Testis (tissue), 2 donors: ENCODE measurements at regions not wholly inside any gene's neighbourhood (a gene's known extent, or its start where the extent isn't known, plus 50 kb on each side); places are given as distances from the start of the nearest gene placed in this dataset.

ENCODE experiments used
- POLR2A ChIP-seq: fragments of 450-650 bp; IDR thresholded peaks from one replicate; pipeline ENCODE4 v1.6.1; 2017; ENCODE audit warnings: antibody characterized with exemption, mild to moderate bottlenecking, moderate library complexity
- TF ChIP-seq, protein P1 (sequence below), 3 experiments: fragments of 450-650 bp in 2 of 3; fragments of 200-600 bp in 1 of 3; sonication (generic) in 1 of 3; IDR thresholded peaks; one replicate each; pipeline ENCODE4 v1.5.1; 2016 to 2019; ENCODE audit warnings: antibody characterized with exemption in 3 of 3, mild to moderate bottlenecking in 2 of 3, moderate library complexity in 1 of 3

- TF ChIP-seq, protein P1, sequence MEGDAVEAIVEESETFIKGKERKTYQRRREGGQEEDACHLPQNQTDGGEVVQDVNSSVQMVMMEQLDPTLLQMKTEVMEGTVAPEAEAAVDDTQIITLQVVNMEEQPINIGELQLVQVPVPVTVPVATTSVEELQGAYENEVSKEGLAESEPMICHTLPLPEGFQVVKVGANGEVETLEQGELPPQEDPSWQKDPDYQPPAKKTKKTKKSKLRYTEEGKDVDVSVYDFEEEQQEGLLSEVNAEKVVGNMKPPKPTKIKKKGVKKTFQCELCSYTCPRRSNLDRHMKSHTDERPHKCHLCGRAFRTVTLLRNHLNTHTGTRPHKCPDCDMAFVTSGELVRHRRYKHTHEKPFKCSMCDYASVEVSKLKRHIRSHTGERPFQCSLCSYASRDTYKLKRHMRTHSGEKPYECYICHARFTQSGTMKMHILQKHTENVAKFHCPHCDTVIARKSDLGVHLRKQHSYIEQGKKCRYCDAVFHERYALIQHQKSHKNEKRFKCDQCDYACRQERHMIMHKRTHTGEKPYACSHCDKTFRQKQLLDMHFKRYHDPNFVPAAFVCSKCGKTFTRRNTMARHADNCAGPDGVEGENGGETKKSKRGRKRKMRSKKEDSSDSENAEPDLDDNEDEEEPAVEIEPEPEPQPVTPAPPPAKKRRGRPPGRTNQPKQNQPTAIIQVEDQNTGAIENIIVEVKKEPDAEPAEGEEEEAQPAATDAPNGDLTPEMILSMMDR (IDR thresholded peaks at IDR 0.05), result no peak
- no peak for TF ChIP-seq POLR2A
Measured at GRCh38 chr2:204030322-204030721, 93.8 kb downstream of the ICOS start.
